WERI-Rb-1 (cell line): ENCODE measurements at regions not wholly inside any gene's neighbourhood (a gene's known extent, or its start where the extent isn't known, plus 50 kb on each side); places are given as distances from the start of the nearest gene placed in this dataset.

Experiments used
- DNase-seq: peaks from one replicate; pipeline ENCODE4 v3.0.0-alpha.2; 2020
- H3K27ac ChIP-seq: fragments of 250-450 bp; sonication (Bioruptor Pico); 2 replicates; pipeline ENCODE4 v1.5.1; 2020; ENCODE audit warnings: mild to moderate bottlenecking, moderate library complexity
- H3K27me3 ChIP-seq: fragments of 250-450 bp; sonication (Bioruptor Pico); 2 replicates; pipeline ENCODE4 v1.5.1; 2021; ENCODE audit warnings: mild to moderate bottlenecking, low read depth, moderate library complexity; ENCODE audit not compliant: insufficient read depth, severe bottlenecking
- H3K36me3 ChIP-seq: fragments of 250-450 bp; sonication (Bioruptor Pico); 2 replicates; pipeline ENCODE4 v1.5.1; 2020; ENCODE audit warnings: mild to moderate bottlenecking, moderate library complexity
- H3K4me3 ChIP-seq: 2 replicates; pipeline ENCODE4 v1.5.1; 2011; ENCODE audit warnings: low read depth, mild to moderate bottlenecking, control low read depth, low read length
- H3K9me3 ChIP-seq: fragments of 250-450 bp; sonication (Bioruptor Pico); 2 replicates; pipeline ENCODE4 v1.5.1; 2021; ENCODE audit warnings: mild to moderate bottlenecking, moderate library complexity; ENCODE audit not compliant: severe bottlenecking
- CTCF ChIP-seq: IDR thresholded peaks from 2 replicates; pipeline ENCODE4 v1.5.1; 2011; ENCODE audit warnings: low read depth, mild to moderate bottlenecking, control low read depth, inconsistent platforms, low read length

DNA sequence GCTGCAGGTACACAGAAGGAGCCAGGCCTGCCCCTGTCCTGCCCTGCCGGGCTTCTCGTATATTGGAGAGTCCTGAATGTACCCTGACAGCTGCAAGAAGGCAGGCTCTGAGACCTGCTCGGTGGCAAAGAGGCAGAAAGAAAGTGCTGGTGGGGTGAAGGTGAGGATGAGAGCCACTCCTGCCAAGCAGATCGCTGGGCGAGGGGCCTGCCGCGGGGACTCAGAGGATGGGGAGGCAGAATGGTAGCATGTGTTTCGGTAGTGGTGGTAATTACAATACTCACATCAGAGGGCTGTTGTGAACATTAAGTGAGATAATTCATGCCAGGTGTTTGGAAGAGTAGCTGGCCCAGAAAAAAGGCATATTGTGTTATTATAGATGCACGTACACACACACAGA lies 56.6 kb upstream of the SLC22A23 start:
- no peak for TF ChIP-seq CTCF
- DNase-seq = no peak
- no peak overlapping the region for H3K27ac ChIP-seq
- H3K4me3 ChIP-seq = no peak overlapping the region
- no peaks in the 10 kb centered on the region for H3K27me3 ChIP-seq
- no peaks in the 10 kb centered on the region for H3K36me3 ChIP-seq
- no peaks in the 10 kb centered on the region for H3K9me3 ChIP-seq

- TF ChIP-seq CTCF = no peak
- no peak for DNase-seq
- no peak overlapping the region for H3K4me3 ChIP-seq
- no peaks in the 10 kb centered on the region for H3K9me3 ChIP-seq
- no peaks in the 10 kb centered on the region for H3K27me3 ChIP-seq
- H3K27ac ChIP-seq = no peak overlapping the region
- no peaks in the 10 kb centered on the region for H3K36me3 ChIP-seq
Observed at GRCh38 chr6:3512832-3513231, 56.0 kb upstream of the SLC22A23 start.

- Histone ChIP-seq H3K9me3 (no peaks in the 10 kb centered on the region), H3K36me3 (no peaks in the 10 kb centered on the region), H3K27ac (no peak overlapping the region), H3K27me3 (no peaks in the 10 kb centered on the region), H3K4me3 (no peak overlapping the region)
- no peak for TF ChIP-seq CTCF
- no peak for DNase-seq
Observed at GRCh38 chr6:3510617-3511016, 53.8 kb upstream of the SLC22A23 start.

- no peaks in the 10 kb centered on the region for H3K27me3 ChIP-seq
- no peak overlapping the region for H3K4me3 ChIP-seq
- H3K36me3 ChIP-seq = no peaks in the 10 kb centered on the region
- DNase-seq = no peak
- TF ChIP-seq CTCF = no peak
- H3K27ac ChIP-seq = no peak overlapping the region
- H3K9me3 ChIP-seq = no peaks in the 10 kb centered on the region
Observed at GRCh38 chr6:3510178-3510577, 53.3 kb upstream of the SLC22A23 start.

- no peak for DNase-seq
- H3K27me3 ChIP-seq = no peaks in the 10 kb centered on the region
- peaks cover 2% of the 10 kb centered on the region for H3K9me3 ChIP-seq
- no peaks in the 10 kb centered on the region for H3K36me3 ChIP-seq
- H3K27ac ChIP-seq = no peak overlapping the region
- TF ChIP-seq CTCF = no peak
- no peak overlapping the region for H3K4me3 ChIP-seq
Observed at GRCh38 chr6:3509336-3509735, 52.5 kb upstream of the SLC22A23 start.

- H3K36me3 ChIP-seq = no peaks in the 10 kb centered on the region
- H3K27me3 ChIP-seq = no peaks in the 10 kb centered on the region
- TF ChIP-seq CTCF = no peak
- no peak overlapping the region for H3K4me3 ChIP-seq
- peaks cover 2% of the 10 kb centered on the region for H3K9me3 ChIP-seq
- no peak for DNase-seq
- H3K27ac ChIP-seq = no peak overlapping the region
Observed at GRCh38 chr6:3506751-3507383, 50.0 kb upstream of the SLC22A23 start.
